Fibroblast of gingiva (primary cell): ENCODE measurements at regions not wholly inside any gene's neighbourhood (a gene's known extent, or its start where the extent isn't known, plus 50 kb on each side); places are given as distances from the start of the nearest gene placed in this dataset.
A peak's percentile ranks its signal among the peaks of the same experiment; 100 is the strongest.

Experiments used
- DNase-seq: peaks from one replicate; pipeline ENCODE4 v3.0.0-alpha.2; 2011; ENCODE audit warnings: low read depth

GRCh38 chr7:112395411-112395810, 54.8 kb upstream of the IFRD1 start:
- DNase-seq = no peak

DNA sequence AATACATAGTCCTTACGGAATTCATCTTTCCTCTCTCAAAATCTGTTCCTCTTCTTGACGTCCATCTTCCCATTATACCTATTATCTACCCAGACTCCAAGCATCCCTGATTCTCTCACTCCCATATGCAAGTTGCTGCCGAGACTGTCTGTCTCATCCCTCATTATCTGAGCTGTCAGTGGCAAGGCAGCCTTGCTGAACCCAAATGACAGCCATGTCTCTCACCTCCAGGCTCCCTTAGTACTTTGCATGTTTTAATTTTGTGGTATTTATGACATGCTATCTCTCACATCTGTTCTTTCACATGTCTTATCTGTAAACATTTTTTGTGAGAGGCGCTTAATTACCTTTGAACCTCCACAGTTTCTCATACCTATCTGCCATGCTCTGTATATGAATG, 54.4 kb upstream of the IFRD1 start:
- DNase-seq = no peak

DNA sequence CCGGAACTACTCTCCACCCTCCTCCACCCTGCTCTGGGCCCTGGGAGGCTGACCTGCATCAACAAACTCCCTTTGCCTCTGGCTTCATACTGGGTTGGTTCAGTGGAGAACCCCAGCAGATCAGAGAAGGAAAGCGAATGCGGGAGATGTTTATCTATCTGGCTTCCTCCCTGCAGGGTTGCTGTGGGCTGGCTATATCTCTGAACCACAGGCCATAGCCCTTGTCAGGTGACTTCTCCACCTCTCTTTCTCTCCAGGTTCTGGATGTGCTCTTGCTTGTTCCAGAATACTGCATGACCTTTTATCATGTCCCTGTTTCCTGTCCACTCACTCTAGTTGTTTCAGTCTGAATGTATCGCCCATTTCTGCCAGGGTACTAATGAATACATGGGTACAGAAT, 51.7 kb upstream of the IFRD1 start:
- no peak for DNase-seq

DNA sequence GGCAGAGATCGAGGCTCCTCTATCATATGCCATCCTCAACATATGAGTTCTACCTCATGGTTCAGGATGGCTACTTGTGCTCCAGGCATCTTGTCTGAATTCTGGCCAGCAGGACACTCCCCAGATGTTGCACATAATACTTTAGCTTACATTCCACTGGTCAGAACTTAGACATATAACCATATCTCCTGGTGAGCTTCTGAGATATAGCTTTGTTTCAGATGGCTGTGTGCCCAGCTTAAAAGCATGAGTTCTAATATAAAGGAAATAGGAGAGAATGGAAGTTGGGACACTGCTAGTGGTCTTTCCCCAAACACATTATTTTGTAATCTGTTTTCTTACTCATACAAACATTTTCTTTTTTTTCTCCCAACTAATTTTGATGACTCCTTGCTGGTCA, 50.8 kb upstream of the IFRD1 start:
- DNase-seq = peak; percentile 51

DNA sequence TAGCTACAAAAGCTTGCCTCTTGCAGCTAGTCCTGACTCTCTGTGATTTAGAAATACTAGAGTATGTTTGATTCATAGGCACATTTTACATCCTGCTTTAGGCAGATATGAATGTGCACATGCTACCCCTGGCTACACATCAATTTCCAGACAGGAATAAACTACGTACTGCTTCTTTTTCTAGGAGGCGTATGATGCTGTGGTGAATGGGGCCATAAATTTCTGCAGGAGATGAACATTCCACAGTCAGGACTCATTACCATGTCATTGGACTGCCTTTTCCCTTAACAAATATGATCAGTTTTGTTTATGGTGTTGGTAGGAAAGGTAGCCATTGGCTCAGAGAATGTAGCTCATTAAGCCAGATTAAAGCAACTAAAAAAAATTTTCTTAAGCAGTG, 50.1 kb upstream of the IFRD1 start:
- DNase-seq = no peak
